NCI-H2196 treated with DMSO at 0.1 percent for 48 hours (cell line): ENCODE measurements at regions not wholly inside any gene's neighbourhood (a gene's known extent, or its start where the extent isn't known, plus 50 kb on each side); places are given as distances from the start of the nearest gene placed in this dataset.

Source experiments
- DNase-seq: peaks from one replicate; lab custom pipeline; 2025; ENCODE audit not compliant: unreplicated experiment; lab: John Stamatoyannopoulos, UW

GRCh38 chr4:137468836-137469235 is 63.5 kb downstream of the PCDH18 start:
- DNase-seq, result no peak

- no peak for DNase-seq
Observed at GRCh38 chr4:137467537-137467936, 64.8 kb downstream of the PCDH18 start.

- DNase-seq, result no peak
Observed at GRCh38 chr4:137463377-137464003, 68.8 kb downstream of the PCDH18 start.

GRCh38 chr4:137455647-137456321 is 76.5 kb downstream of the PCDH18 start:
- no peak for DNase-seq

- no peak for DNase-seq
Observed at GRCh38 chr4:137454767-137455166, 77.5 kb downstream of the PCDH18 start.

GRCh38 chr4:137452799-137453198 is 79.5 kb downstream of the PCDH18 start:
- no peak for DNase-seq

GRCh38 chr4:137451172-137451825 is 81.0 kb downstream of the PCDH18 start:
- DNase-seq, result no peak

GRCh38 chr4:137448402-137448801 is 83.9 kb downstream of the PCDH18 start:
- DNase-seq, result no peak

GRCh38 chr4:137446071-137446470 is 86.2 kb downstream of the PCDH18 start:
- DNase-seq, result no peak

GRCh38 chr4:137443031-137443800 is 89.1 kb downstream of the PCDH18 start:
- DNase-seq, result no peak

- no peak for DNase-seq
Observed at GRCh38 chr4:137432446-137433311, 99.6 kb downstream of the PCDH18 start.

- no peak for DNase-seq
Observed at GRCh38 chr4:137430171-137430570, 102.1 kb downstream of the PCDH18 start.

GRCh38 chr4:137427411-137427810 is 104.9 kb downstream of the PCDH18 start:
- DNase-seq, result no peak

- no peak for DNase-seq
Observed at GRCh38 chr4:137425281-137425680, 107.0 kb downstream of the PCDH18 start.

- no peak for DNase-seq
Observed at GRCh38 chr4:137422666-137423065, 109.6 kb downstream of the PCDH18 start.

GRCh38 chr4:137421796-137422195 is 110.5 kb downstream of the PCDH18 start:
- no peak for DNase-seq

GRCh38 chr4:137420901-137421396 is 111.3 kb downstream of the PCDH18 start:
- DNase-seq, result no peak

- no peak for DNase-seq
Observed at GRCh38 chr4:137417676-137418075, 114.6 kb downstream of the PCDH18 start.

- no peak for DNase-seq
Observed at GRCh38 chr4:137414802-137415201, 117.5 kb downstream of the PCDH18 start.

GRCh38 chr4:137408527-137409177 is 123.6 kb downstream of the PCDH18 start:
- DNase-seq, result no peak
